OCI-LY3 (cell line): ENCODE measurements at regions not wholly inside any gene's neighbourhood (a gene's known extent, or its start where the extent isn't known, plus 50 kb on each side); places are given as distances from the start of the nearest gene placed in this dataset.

Source experiments
- H2AFZ ChIP-seq: fragments of 200-600, 300-600 bp; shearing (Covaris generic); 2 replicates; pipeline ENCODE4 v1.6.0; 2014; ENCODE audit warnings: antibody characterized with exemption, low read depth, low read length
- H3K27ac ChIP-seq: fragments of 200-600, 300-600 bp; sonication (generic); 2 replicates; pipeline ENCODE4 v1.5.1; 2014; ENCODE audit warnings: mild to moderate bottlenecking, low read length, moderate library complexity, mixed read lengths
- H3K27me3 ChIP-seq: fragments of 200-600, 300-600 bp; sonication (generic); 2 replicates; pipeline ENCODE4 v1.6.1; 2014; ENCODE audit warnings: low read depth, low read length, mixed read lengths
- H3K36me3 ChIP-seq: fragments of 200-600, 300-600 bp; sonication (generic); replicated peaks from 2 replicates; pipeline ENCODE3; 2014; ENCODE audit warnings: low read depth, low read length, mixed read lengths
- H3K4me1 ChIP-seq: fragments of 300-600, 200-600 bp; sonication (generic); 2 replicates; pipeline ENCODE4 v1.6.1; 2014; ENCODE audit warnings: low read length, mixed read lengths
- H3K4me2 ChIP-seq: fragments of 200-600, 300-600 bp; sonication (generic); 2 replicates; pipeline ENCODE4 v1.6.1; 2014; ENCODE audit warnings: low read length, mixed read lengths
- H3K4me3 ChIP-seq: fragments of 300-600, 200-600 bp; sonication (generic); 2 replicates; pipeline ENCODE4 v1.5.1; 2014; ENCODE audit warnings: antibody characterized with exemption, mild to moderate bottlenecking, low read length, moderate library complexity
- H3K79me2 ChIP-seq: fragments of 300-600, 200-600 bp; shearing (Covaris generic); 2 replicates; pipeline ENCODE4 v1.6.1; 2014; ENCODE audit warnings: mild to moderate bottlenecking, low read length, mixed read lengths
- H3K9ac ChIP-seq: fragments of 300-600, 200-600 bp; shearing (Covaris generic); 2 replicates; pipeline ENCODE4 v1.6.0; 2014; ENCODE audit warnings: mild to moderate bottlenecking, low read length, moderate library complexity
- H3K9me3 ChIP-seq: fragments of 200-600, 300-600 bp; shearing (Covaris generic); 2 replicates; pipeline ENCODE4 v1.6.1; 2014; ENCODE audit warnings: low read length, mixed read lengths; ENCODE audit not compliant: insufficient read depth
- H4K20me1 ChIP-seq: fragments of 200-600, 300-600 bp; sonication (generic); 2 replicates; pipeline ENCODE4 v1.6.1; 2016; ENCODE audit warnings: low read length, mixed read lengths; ENCODE audit not compliant: insufficient read depth
- CTCF ChIP-seq: fragments of 200-600, 300-600 bp; sonication (generic); IDR thresholded peaks from 2 replicates; pipeline ENCODE4 v1.5.1; 2014; ENCODE audit warnings: antibody characterized with exemption, low read length, low read depth
- EZH2phosphoT487 ChIP-seq: fragments of 200-600 bp; shearing (Covaris generic); IDR thresholded peaks from 2 replicates; pipeline ENCODE4 v1.6.1; 2018; ENCODE audit warnings: antibody characterized with exemption, mixed run types, low read depth

- H3K79me2 ChIP-seq: no peaks in the 10 kb centered on the region
- H3K9me3 ChIP-seq: no peaks in the 10 kb centered on the region
- no peak overlapping the region for H3K4me2 ChIP-seq
- no peak overlapping the region for H3K4me3 ChIP-seq
- H4K20me1 ChIP-seq: no peaks in the 10 kb centered on the region
- H2AFZ ChIP-seq: no peak overlapping the region
- H3K9ac ChIP-seq: no peak overlapping the region
- H3K36me3 ChIP-seq: no peaks in the 10 kb centered on the region
- peaks cover 62% of the 10 kb centered on the region for H3K27me3 ChIP-seq
- H3K27ac ChIP-seq: no peak overlapping the region
- TF ChIP-seq EZH2phosphoT487: no peak
- TF ChIP-seq CTCF: no peak
- H3K4me1 ChIP-seq: peaks cover 9% of the 10 kb centered on the region
These were observed 253.8 kb downstream of the TLE3 start for GRCh38 chr15:69843900-69844304.

- Histone ChIP-seq H3K27ac (no peak overlapping the region), H3K4me2 (no peak overlapping the region), H4K20me1 (no peaks in the 10 kb centered on the region), H3K27me3 (peaks cover 69% of the 10 kb centered on the region), H3K36me3 (no peaks in the 10 kb centered on the region), H3K9ac (no peak overlapping the region), H2AFZ (no peak overlapping the region), H3K9me3 (no peaks in the 10 kb centered on the region), H3K79me2 (no peaks in the 10 kb centered on the region), H3K4me3 (no peak overlapping the region), H3K4me1 (peaks cover 13% of the 10 kb centered on the region)
- TF ChIP-seq CTCF (no peak), EZH2phosphoT487 (no peak)
These were observed 252.6 kb downstream of the TLE3 start for GRCh38 chr15:69845159-69845558.

GRCh38 chr15:69847625-69848024 lies 250.1 kb downstream of the TLE3 start:
- H3K4me2 ChIP-seq: no peak overlapping the region
- no peaks in the 10 kb centered on the region for H3K36me3 ChIP-seq

GRCh38 chr15:69848096-69848495 lies 249.6 kb downstream of the TLE3 start:
- Histone ChIP-seq H4K20me1 (no peaks in the 10 kb centered on the region), H3K9me3 (no peaks in the 10 kb centered on the region), H3K4me2 (no peak overlapping the region), H3K79me2 (no peaks in the 10 kb centered on the region), H3K36me3 (no peaks in the 10 kb centered on the region), H3K4me3 (no peak overlapping the region), H3K27me3 (peaks cover 76% of the 10 kb centered on the region), H2AFZ (no peak overlapping the region), H3K4me1 (peaks cover 16% of the 10 kb centered on the region), H3K9ac (no peak overlapping the region), H3K27ac (no peak overlapping the region)
- no peak for TF ChIP-seq EZH2phosphoT487
- TF ChIP-seq CTCF: no peak

More at GRCh38 chr15:69847625-69848024, 250.1 kb downstream of the TLE3 start:
- Histone ChIP-seq H4K20me1 (no peaks in the 10 kb centered on the region), H3K9ac (no peak overlapping the region), H3K4me3 (no peak overlapping the region), H3K4me1 (peaks cover 16% of the 10 kb centered on the region), H2AFZ (no peak overlapping the region), H3K27ac (no peak overlapping the region), H3K27me3 (peaks cover 78% of the 10 kb centered on the region), H3K79me2 (no peaks in the 10 kb centered on the region), H3K9me3 (no peaks in the 10 kb centered on the region)
- no peak for TF ChIP-seq EZH2phosphoT487
- TF ChIP-seq CTCF: no peak
